Activated B cell treated with CpG ODN at 0.5 μM for 24 hours (primary cell): ENCODE measurements at regions not wholly inside any gene's neighbourhood (a gene's known extent, or its start where the extent isn't known, plus 50 kb on each side); places are given as distances from the start of the nearest gene placed in this dataset.
"Not testable (repeated sequence)": the region's sequence is repeated elsewhere in the genome, so short reads cannot be mapped to it uniquely, and the experiment has no call there.

Experiments used
- ATAC-seq: fragments of 200-7000 bp; cut with Tn5 transposase; one replicate; pipeline ENCODE4 v1.10.0; 2021; ENCODE audit warnings: low read depth, mild to moderate bottlenecking, moderate library complexity
- CTCF ChIA-PET: fragments of 350-600 bp; sonication (Branson Sonifier 250); formaldehyde crosslinking; loops from one replicate; lab custom pipeline; 2021; ENCODE audit warnings: antibody characterized with exemption; lab: Charles Lee
- POLR2A ChIA-PET: fragments of 350-600 bp; sonication (Branson Sonifier 250); formaldehyde crosslinking; loops from one replicate; lab custom pipeline; 2021; ENCODE audit warnings: antibody characterized with exemption; lab: Charles Lee
- DNase-seq: peaks from one replicate; pipeline ENCODE4 v3.0.0; 2022
- H3K27ac Mint-ChIP-seq: one replicate; pipeline ENCODE4 v1.8.0; 2020; ENCODE audit warnings: mixed read lengths
- H3K27me3 Mint-ChIP-seq: one replicate; pipeline ENCODE4 v1.8.0; 2021; ENCODE audit warnings: mixed read lengths
- H3K36me3 Mint-ChIP-seq: one replicate; pipeline ENCODE4 v1.8.0; 2021; ENCODE audit warnings: low read depth, mixed read lengths
- H3K4me1 Mint-ChIP-seq: one replicate; pipeline ENCODE4 v1.8.0; 2021; ENCODE audit warnings: mixed read lengths
- H3K4me3 Mint-ChIP-seq: one replicate; pipeline ENCODE4 v1.8.0; 2020; ENCODE audit warnings: mild to moderate bottlenecking, mixed read lengths
- H3K9me3 Mint-ChIP-seq: one replicate; pipeline ENCODE4 v1.8.0; 2020; ENCODE audit warnings: mixed read lengths
- CTCF ChIP-seq: fragments of 200-600 bp; IDR thresholded peaks from one replicate; pipeline ENCODE4 v1.8.0; 2022; ENCODE audit warnings: antibody characterized with exemption, mild to moderate bottlenecking
- intact Hi-C: fragments of 100-400 bp; cut with micrococcal nuclease; formaldehyde crosslinking; loops from one replicate; pipeline ENCODE4 v1.15.1; 2024

GRCh38 chr6:135686784-135687301 lies 164.7 kb upstream of the PDE7B start:
- no peak overlapping the region for H3K4me3 Mint-ChIP-seq
- ChIA-PET POLR2A (no interaction called here), CTCF (interaction anchor here (1.5 kb wide), 1 partner anchor 540 kb away, joined by 4 read pairs; no protein-coding TSS in a partner anchor)
- DNase-seq = no peak
- no peak for TF ChIP-seq CTCF
- H3K36me3 Mint-ChIP-seq = no peaks in the 10 kb centered on the region
- H3K4me1 Mint-ChIP-seq = peaks cover 17% of the 10 kb centered on the region
- H3K27me3 Mint-ChIP-seq = peaks cover 6% of the 10 kb centered on the region
- no peak for ATAC-seq
- no peaks in the 10 kb centered on the region for H3K9me3 Mint-ChIP-seq
- no peak overlapping the region for H3K27ac Mint-ChIP-seq
- intact Hi-C loops = no loop called here

- H3K27me3 Mint-ChIP-seq, intact Hi-C loops, H3K9me3 Mint-ChIP-seq, H3K4me3 Mint-ChIP-seq, CTCF ChIA-PET, H3K36me3 Mint-ChIP-seq, POLR2A ChIA-PET, H3K27ac Mint-ChIP-seq, ATAC-seq, DNase-seq: not testable (repeated sequence)
- peaks cover 17% of the 10 kb centered on the region for H3K4me1 Mint-ChIP-seq
Observed at GRCh38 chr6:135688476-135688875, 163.0 kb upstream of the PDE7B start.

- no peak for ATAC-seq
- peaks cover 11% of the 10 kb centered on the region for H3K4me1 Mint-ChIP-seq
- no peak for TF ChIP-seq CTCF
- no peak overlapping the region for H3K4me3 Mint-ChIP-seq
- H3K27me3 Mint-ChIP-seq = peaks cover 3% of the 10 kb centered on the region
- intact Hi-C loops = no loop called here
- no peaks in the 10 kb centered on the region for H3K36me3 Mint-ChIP-seq
- DNase-seq = no peak
- no peaks in the 10 kb centered on the region for H3K9me3 Mint-ChIP-seq
- no peak overlapping the region for H3K27ac Mint-ChIP-seq
- ChIA-PET CTCF (no interaction called here), POLR2A (no interaction called here)
Observed at GRCh38 chr6:135692426-135692825, 159.1 kb upstream of the PDE7B start.

- Mint-ChIP-seq H3K27ac (no peak overlapping the region), H3K36me3 (no peaks in the 10 kb centered on the region), H3K9me3 (no peaks in the 10 kb centered on the region), H3K27me3 (peaks cover 3% of the 10 kb centered on the region), H3K4me3 (no peak overlapping the region), H3K4me1 (peaks cover 7% of the 10 kb centered on the region)
- POLR2A ChIA-PET = no interaction called here
- ATAC-seq (no peak), DNase-seq (no peak)
- no peak for TF ChIP-seq CTCF
- intact Hi-C loops = no loop called here
- CTCF ChIA-PET = no interaction called here
Observed at GRCh38 chr6:135693811-135694370, 157.6 kb upstream of the PDE7B start.

GRCh38 chr6:135699705-135700104 lies 151.8 kb upstream of the PDE7B start:
- no peaks in the 10 kb centered on the region for H3K9me3 Mint-ChIP-seq
- H3K36me3 Mint-ChIP-seq = no peaks in the 10 kb centered on the region
- no peak overlapping the region for H3K27ac Mint-ChIP-seq
- H3K27me3 Mint-ChIP-seq = no peaks in the 10 kb centered on the region
- no peak for TF ChIP-seq CTCF
- POLR2A ChIA-PET = no interaction called here
- DNase-seq (no peak), ATAC-seq (no peak)
- CTCF ChIA-PET = no interaction called here
- peaks cover 9% of the 10 kb centered on the region for H3K4me1 Mint-ChIP-seq
- intact Hi-C loops = no loop called here
- no peak overlapping the region for H3K4me3 Mint-ChIP-seq

GRCh38 chr6:135701426-135701825 lies 150.1 kb upstream of the PDE7B start:
- peaks cover 9% of the 10 kb centered on the region for H3K4me1 Mint-ChIP-seq
- H3K4me3 Mint-ChIP-seq = no peak overlapping the region
- no peak for TF ChIP-seq CTCF
- no peaks in the 10 kb centered on the region for H3K36me3 Mint-ChIP-seq
- intact Hi-C loops = no loop called here
- no peaks in the 10 kb centered on the region for H3K27me3 Mint-ChIP-seq
- no peak for ATAC-seq
- no peaks in the 10 kb centered on the region for H3K9me3 Mint-ChIP-seq
- no peak overlapping the region for H3K27ac Mint-ChIP-seq
- DNase-seq = no peak
- ChIA-PET POLR2A (no interaction called here), CTCF (no interaction called here)
